ENCODE measurements at regions not wholly inside any gene's neighbourhood (a gene's known extent, or its start where the extent isn't known, plus 50 kb on each side); places are given as distances from the start of the nearest gene placed in this dataset.

- no peak for TF ChIP-seq CTCF (IDR thresholded peaks at IDR 0.05; ENCODE audit: low read depth, low read length)
- peak in 1 of 2 donors; percentile 31 for DNase-seq (ENCODE audit: low read depth in 2 of 2)
- H3K4me3 ChIP-seq (replicated peaks in 1 of 2; ENCODE audit: low read depth in 2 of 2, low read length in 2 of 2) = no peak overlapping the region
Measured at GRCh38 chr9:91485006-91485405, 61.4 kb upstream of the NFIL3 start.

GRCh38 chr9:91483835-91484234, 60.2 kb upstream of the NFIL3 start:
- TF ChIP-seq CTCF (IDR thresholded peaks at IDR 0.05; ENCODE audit: low read depth, low read length) = no peak
- no peak for DNase-seq (ENCODE audit: low read depth in 2 of 2)
- H3K4me3 ChIP-seq (replicated peaks in 1 of 2; ENCODE audit: low read depth in 2 of 2, low read length in 2 of 2) = no peak overlapping the region

GRCh38 chr9:91483189-91483691, 59.6 kb upstream of the NFIL3 start:
- peak; percentile 45 to 69 for DNase-seq (ENCODE audit: low read depth in 2 of 2)
- no peak for TF ChIP-seq CTCF (IDR thresholded peaks at IDR 0.05; ENCODE audit: low read depth, low read length)
- no peak overlapping the region for H3K4me3 ChIP-seq (replicated peaks in 1 of 2; ENCODE audit: low read depth in 2 of 2, low read length in 2 of 2)

GRCh38 chr9:91481972-91482371, 58.3 kb upstream of the NFIL3 start:
- H3K4me3 ChIP-seq (replicated peaks in 1 of 2; ENCODE audit: low read depth in 2 of 2, low read length in 2 of 2) = no peak overlapping the region
- TF ChIP-seq CTCF (IDR thresholded peaks at IDR 0.05; ENCODE audit: low read depth, low read length) = no peak

GRCh38 chr9:91477106-91477505, 53.5 kb upstream of the NFIL3 start:
- no peak for TF ChIP-seq CTCF (IDR thresholded peaks at IDR 0.05; ENCODE audit: low read depth, low read length)
- H3K4me3 ChIP-seq (replicated peaks in 1 of 2; ENCODE audit: low read depth in 2 of 2, low read length in 2 of 2) = no peak overlapping the region
- DNase-seq (ENCODE audit: low read depth in 2 of 2) = no peak

More at GRCh38 chr9:91481972-91482371, 58.3 kb upstream of the NFIL3 start:
- DNase-seq (ENCODE audit: low read depth in 2 of 2) = peak in 1 of 2 donors; percentile 78

GRCh38 chr9:91474656-91475055, 51.0 kb upstream of the NFIL3 start:
- peak; percentile 53 to 54 for DNase-seq (ENCODE audit: low read depth in 2 of 2)
- no peak for TF ChIP-seq CTCF (IDR thresholded peaks at IDR 0.05; ENCODE audit: low read depth, low read length)
- H3K4me3 ChIP-seq (replicated peaks in 1 of 2; ENCODE audit: low read depth in 2 of 2, low read length in 2 of 2) = no peak overlapping the region

Data from cardiac fibroblast (primary cell).